ENCODE measurements at regions not wholly inside any gene's neighbourhood (a gene's known extent, or its start where the extent isn't known, plus 50 kb on each side); places are given as distances from the start of the nearest gene placed in this dataset.
A peak's percentile ranks its signal among the peaks of the same experiment; 100 is the strongest.

DNA sequence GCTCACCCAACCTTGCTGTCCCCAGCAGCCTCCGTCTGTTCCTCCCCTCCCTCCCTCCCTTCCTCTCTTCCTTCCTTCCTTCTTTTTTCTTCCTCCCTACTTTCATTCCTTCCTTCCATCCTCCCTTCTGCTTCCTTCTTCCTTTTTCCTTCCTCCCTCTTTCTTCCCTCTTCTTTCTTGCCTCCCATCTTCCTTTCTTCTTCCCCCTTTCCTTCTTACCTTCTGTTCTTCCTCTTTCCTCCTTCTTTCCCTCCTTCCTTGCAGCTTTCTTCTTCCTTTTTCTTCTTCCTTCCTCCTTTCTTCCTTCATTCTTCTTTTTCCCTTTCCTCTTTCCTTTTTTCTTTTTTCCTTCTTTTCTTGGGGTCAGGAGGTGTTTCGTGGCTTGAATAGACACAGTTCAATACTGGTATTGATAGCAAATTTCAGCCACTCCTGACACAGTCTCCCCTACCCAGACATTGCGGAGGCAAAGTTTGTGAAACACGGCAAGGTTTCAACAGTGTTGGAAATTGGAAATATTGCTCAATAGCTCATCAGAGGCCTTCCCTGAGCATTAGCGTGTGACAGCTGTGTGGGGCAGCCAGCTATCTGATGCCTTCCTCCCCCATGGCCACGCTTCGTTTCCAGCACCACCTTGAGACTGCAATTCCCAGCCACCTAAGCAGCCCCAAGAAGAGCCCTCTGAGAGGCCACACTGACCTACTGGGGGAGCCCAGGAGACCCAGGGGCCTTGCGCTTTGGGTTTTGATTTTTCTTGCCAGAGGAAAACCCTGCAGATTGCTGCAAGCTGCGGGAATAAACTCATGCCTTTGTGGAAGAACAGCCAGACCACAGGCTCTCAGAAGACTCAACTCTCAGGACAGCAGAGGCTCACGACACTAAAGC is 82.2 kb downstream of the KLF15 start:
- no peaks in the 10 kb centered on the region for H3K4me1 Mint-ChIP-seq
- H3K27me3 Mint-ChIP-seq, result peaks cover 13% of the 10 kb centered on the region
- no peaks in the 10 kb centered on the region for H3K36me3 Mint-ChIP-seq
- peaks cover 0 to 2% (median 0%) of the 10 kb centered on the region in 3 donors for H3K9me3 Mint-ChIP-seq
- peak overlapping the region in 1 of 4 donors; percentile 10 for H3K4me3 Mint-ChIP-seq
- no peak overlapping the region for H3K27ac Mint-ChIP-seq

DNA sequence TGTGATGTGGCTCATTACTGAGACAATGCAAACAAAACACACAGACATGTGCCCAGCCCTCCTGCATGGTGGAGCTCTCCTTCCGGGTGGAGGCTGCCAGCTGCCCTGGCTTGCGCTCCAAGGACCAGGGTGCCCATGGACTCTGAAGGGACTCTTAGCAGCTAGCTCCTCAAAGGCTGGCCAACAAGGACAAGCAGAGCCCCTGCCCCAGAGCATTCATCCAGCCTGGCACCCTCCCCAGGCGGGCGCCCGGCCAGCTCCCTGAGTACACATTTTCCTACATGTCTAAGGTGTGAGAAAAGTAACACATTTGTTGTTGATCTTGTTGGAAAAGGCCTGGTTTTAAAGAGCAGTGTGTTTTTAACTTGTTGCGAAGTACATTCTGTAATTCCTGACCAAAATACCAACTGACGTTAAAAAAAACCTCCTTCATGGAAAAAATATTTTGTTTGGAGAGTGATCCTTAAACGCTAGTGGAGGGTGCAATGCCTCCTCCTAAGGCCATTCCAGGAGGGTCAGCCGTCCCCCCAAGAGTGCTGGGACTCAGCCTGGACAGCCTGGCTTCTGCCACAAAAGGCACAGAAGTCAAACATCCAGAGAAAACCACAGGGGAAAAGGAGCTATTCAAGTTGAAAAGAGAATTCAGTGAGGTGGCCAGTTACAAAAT is 86.9 kb downstream of the KLF15 start:
- no peak overlapping the region for H3K27ac Mint-ChIP-seq
- H3K36me3 Mint-ChIP-seq, result no peaks in the 10 kb centered on the region
- H3K4me3 Mint-ChIP-seq, result peak overlapping the region in 1 of 4 donors; percentile 41
- H3K27me3 Mint-ChIP-seq, result peaks cover 28% of the 10 kb centered on the region
- H3K4me1 Mint-ChIP-seq, result no peaks in the 10 kb centered on the region
- H3K9me3 Mint-ChIP-seq, result no peaks in the 10 kb centered on the region

DNA sequence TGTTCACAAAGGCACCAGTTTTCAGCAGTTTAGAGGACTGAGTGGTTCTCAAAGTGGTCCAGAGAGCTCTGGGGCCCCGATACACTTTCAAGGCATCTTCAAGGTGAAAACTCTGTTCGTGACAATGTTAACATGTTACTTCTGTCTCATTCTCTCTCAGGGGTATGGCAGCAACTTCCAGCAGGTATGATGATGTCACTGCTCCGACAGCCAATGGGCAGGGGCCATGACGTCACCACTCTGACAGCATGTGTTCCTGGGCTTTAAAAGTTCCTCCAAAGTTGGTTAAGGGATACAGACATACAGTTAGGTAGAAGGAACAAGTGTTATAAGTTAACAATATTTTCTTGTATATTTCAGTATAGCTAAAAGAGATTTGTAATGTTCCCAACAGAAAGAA is 87.9 kb downstream of the KLF15 start:
- Mint-ChIP-seq H3K27me3 (peaks cover 28% of the 10 kb centered on the region), H3K9me3 (no peaks in the 10 kb centered on the region), H3K4me1 (no peaks in the 10 kb centered on the region), H3K27ac (no peak overlapping the region), H3K4me3 (no peak overlapping the region), H3K36me3 (no peaks in the 10 kb centered on the region)

DNA sequence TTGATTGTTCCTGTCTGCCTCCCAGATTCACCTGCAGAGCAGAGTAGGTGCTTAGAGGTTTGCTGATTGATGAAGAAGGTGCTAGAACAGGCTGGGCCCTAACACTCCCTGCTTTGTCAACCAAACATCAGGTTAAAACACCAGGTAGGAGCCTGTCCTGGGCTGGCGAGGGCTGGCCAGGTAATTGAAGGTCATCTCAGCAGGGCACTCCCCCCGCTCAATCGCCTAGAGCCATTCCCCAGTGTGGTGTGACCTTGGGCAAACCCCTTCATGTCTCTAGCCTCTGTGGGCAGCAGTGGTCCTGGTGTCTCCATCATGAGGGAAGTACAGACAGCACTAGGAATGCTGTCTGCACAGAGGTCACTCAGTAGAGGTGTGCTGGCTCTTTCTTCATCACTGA is 88.3 kb downstream of the KLF15 start:
- no peaks in the 10 kb centered on the region for H3K36me3 Mint-ChIP-seq
- no peaks in the 10 kb centered on the region for H3K9me3 Mint-ChIP-seq
- no peak overlapping the region for H3K4me3 Mint-ChIP-seq
- H3K27ac Mint-ChIP-seq, result no peak overlapping the region
- H3K4me1 Mint-ChIP-seq, result no peaks in the 10 kb centered on the region
- peaks cover 26% of the 10 kb centered on the region for H3K27me3 Mint-ChIP-seq

DNA sequence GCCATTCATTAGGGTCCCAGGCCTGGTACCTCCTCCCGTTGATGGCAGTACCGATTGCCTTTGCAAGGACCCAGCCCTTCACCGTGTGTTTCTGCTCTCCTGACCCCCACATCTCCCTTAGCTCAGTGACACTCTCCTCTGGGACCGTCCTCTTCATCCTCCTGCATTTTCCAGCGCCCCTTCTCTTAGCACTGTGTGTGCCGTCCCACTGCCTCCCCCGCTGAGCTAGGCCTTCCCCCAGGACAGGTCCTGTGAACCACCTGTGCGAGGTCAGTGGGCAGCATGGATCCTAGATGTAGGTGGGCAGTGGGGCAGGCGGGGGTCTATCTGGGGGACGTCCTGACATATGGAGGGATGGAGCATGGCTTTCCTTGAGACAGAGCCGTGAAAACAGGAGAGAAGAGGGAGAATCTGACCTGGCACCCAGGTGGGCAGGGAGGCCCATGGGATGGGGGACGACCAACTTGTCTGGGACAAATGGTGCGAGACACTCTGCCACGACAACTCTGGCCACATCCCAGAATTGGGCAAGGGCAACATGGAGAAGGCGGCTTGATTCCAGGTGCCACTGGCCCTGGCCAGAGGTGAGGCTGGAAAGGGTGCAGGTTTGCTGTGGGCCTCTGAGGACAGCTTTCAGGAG is 87.7 kb upstream of the ALDH1L1 start:
- Mint-ChIP-seq H3K4me1 (no peaks in the 10 kb centered on the region), H3K27ac (no peak overlapping the region), H3K27me3 (peaks cover 28% of the 10 kb centered on the region), H3K9me3 (no peaks in the 10 kb centered on the region), H3K4me3 (no peak overlapping the region), H3K36me3 (no peaks in the 10 kb centered on the region)

DNA sequence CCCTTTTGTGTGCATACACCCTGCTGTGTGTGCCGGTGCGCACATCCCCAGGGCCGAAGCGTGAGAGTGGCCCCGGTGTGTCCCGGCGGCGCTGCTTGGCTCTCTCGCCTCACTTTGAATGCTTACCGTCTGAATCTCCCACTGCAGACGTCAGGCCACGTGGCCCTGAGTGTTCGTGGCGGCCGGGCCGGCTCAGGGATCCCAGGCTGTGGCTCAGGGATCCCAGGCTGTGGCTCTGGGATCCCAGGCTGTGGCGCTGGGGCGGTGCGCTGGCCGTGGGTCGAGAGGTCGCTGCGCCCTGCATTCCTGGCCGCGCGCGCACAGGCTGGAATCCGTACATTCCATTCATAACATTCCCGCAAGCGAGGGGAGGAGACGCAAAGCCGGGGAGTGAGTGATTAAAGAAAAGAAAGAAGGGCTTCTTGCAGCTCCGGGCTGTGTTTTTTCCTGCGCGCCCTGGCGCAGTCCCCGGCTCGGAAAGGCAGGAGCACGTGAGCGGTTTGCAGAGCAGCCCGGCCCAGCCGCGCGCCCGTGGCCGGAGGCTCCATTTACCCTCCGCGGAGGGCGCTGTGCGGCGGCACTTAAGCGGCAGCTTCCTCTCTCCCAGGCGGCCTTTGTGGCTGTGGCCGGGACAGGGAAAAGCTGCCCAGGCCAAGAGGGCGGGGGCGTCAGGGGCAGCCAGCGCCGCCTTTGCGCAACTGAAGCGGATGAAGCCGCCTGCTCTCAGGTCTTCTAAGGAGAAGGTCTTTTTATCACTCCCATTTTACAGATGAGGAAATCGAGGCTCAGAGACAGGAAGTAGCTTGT is 87.0 kb upstream of the ALDH1L1 start:
- Mint-ChIP-seq H3K4me1 (no peaks in the 10 kb centered on the region), H3K9me3 (peaks cover 0 to 1% (median 0%) of the 10 kb centered on the region in 3 donors), H3K27me3 (peaks cover 32% of the 10 kb centered on the region), H3K36me3 (no peaks in the 10 kb centered on the region), H3K27ac (no peak overlapping the region), H3K4me3 (no peak overlapping the region)

DNA sequence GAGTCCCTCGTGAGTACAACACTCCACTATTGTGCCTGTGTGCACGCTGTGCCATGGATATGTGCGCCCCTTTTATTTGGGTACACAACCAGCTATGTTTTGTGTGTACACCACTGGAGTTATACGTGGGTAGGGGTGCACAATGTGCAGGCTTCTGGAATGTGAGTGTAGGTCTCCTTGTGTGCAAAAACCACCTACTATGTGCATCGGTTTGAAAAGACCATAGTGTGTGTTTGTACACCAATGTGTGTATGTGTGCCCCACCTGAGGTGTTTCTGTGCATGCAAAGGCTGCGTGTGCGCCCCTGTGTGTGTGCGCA is 86.4 kb upstream of the ALDH1L1 start:
- H3K36me3 Mint-ChIP-seq, result no peaks in the 10 kb centered on the region
- no peaks in the 10 kb centered on the region for H3K4me1 Mint-ChIP-seq
- H3K9me3 Mint-ChIP-seq, result peaks cover 0 to 1% (median 0%) of the 10 kb centered on the region in 3 donors
- H3K4me3 Mint-ChIP-seq, result no peak overlapping the region
- H3K27me3 Mint-ChIP-seq, result peaks cover 35% of the 10 kb centered on the region
- H3K27ac Mint-ChIP-seq, result no peak overlapping the region

DNA sequence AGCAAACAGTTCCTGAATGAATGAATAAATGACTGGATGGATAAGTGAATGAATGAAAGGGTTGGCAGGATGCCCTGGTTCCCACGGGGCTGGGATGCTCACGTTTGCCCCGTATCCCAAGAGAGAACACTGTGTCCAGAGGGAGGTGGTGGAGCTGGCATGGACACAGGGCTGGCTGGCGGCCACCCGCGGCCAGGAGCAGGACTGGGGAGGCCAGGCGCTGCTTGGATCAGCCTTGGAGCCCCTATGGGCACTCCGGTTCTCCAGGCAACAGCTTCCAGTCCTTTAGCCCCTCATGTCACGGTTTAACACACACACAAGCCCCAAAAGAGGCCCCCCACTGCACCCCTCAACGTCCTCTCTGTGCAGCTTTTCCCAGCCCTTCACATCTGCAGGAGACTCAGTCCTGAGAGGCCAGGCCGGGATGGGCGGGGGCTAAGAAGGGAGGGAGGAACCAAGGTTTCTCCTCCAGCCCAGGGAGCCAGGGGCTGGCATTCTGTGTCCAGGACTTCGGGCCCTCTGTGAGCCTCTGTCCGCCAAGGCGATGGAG is 86.0 kb upstream of the ALDH1L1 start:
- Mint-ChIP-seq H3K4me3 (peak overlapping the region in 1 of 4 donors; percentile 40), H3K36me3 (no peaks in the 10 kb centered on the region), H3K27me3 (peaks cover 35% of the 10 kb centered on the region), H3K4me1 (no peaks in the 10 kb centered on the region), H3K27ac (no peak overlapping the region), H3K9me3 (peaks cover 0 to 1% (median 0%) of the 10 kb centered on the region in 3 donors)

DNA sequence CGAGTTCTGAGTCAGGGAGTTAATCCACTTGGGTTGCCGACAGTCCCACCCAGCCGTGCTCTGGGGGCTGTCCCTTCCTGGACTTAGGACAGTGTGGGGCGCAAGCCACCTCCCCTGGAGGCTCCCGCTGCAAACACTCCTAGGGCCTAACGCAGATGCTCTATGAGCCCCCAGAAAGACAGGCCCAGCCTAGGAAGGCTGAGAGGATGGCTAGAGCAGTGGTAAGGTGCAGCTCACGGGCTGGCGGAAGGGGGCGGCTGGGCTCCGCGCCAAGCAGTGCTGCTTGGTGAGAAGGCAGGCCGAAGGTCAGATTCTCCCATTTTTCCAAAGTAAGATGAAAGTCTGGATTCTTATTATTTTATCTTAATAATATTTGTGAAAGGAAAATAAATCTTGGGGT is 84.6 kb upstream of the ALDH1L1 start:
- no peaks in the 10 kb centered on the region for H3K4me1 Mint-ChIP-seq
- H3K4me3 Mint-ChIP-seq, result no peak overlapping the region
- peaks cover 0 to 1% (median 0%) of the 10 kb centered on the region in 3 donors for H3K9me3 Mint-ChIP-seq
- H3K36me3 Mint-ChIP-seq, result no peaks in the 10 kb centered on the region
- H3K27ac Mint-ChIP-seq, result no peak overlapping the region
- H3K27me3 Mint-ChIP-seq, result peaks cover 31% of the 10 kb centered on the region

DNA sequence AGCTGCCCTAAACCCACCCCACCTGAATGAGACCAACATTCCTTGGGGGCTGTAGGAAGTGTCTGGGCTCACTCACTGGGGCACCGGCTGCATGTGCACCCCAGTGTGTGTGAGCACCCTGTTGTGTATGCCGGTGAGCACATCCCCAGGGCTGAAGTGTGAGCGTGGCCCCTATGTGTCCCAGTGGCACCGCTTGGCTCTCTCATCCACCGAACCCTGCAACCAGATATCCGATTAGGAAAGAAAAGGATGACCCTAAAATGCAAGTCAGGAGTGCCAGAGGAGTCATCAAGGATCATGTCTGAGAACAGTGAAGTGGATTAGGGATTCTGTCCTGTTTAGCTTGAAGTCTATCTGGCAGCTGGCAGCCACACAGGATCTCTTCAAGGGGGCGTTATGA is 84.0 kb upstream of the ALDH1L1 start:
- no peak overlapping the region for H3K27ac Mint-ChIP-seq
- H3K36me3 Mint-ChIP-seq, result no peaks in the 10 kb centered on the region
- peaks cover 31% of the 10 kb centered on the region for H3K27me3 Mint-ChIP-seq
- H3K9me3 Mint-ChIP-seq, result peaks cover 0 to 1% (median 0%) of the 10 kb centered on the region in 3 donors
- H3K4me3 Mint-ChIP-seq, result no peak overlapping the region
- H3K4me1 Mint-ChIP-seq, result no peaks in the 10 kb centered on the region

DNA sequence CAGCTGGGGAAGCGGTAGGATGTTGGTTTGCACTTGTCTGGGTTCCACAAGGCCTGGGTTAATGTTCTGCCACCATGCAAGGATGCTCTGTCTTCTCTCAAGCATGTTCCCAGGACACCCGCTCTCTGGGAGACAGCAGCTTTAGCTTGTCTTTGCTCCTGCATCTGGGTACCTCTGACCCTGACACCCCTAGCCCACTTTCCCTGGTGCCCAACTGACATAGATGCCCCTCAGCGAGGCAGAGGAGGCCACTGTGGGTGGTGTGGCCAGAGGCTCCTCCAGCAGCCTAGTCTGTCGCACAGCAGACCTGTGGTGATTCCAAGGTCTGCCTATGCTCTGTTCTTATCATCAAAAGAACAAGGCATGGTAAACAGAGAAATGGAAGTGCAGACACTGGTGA is 83.6 kb upstream of the ALDH1L1 start:
- no peaks in the 10 kb centered on the region for H3K4me1 Mint-ChIP-seq
- no peaks in the 10 kb centered on the region for H3K36me3 Mint-ChIP-seq
- peaks cover 29% of the 10 kb centered on the region for H3K27me3 Mint-ChIP-seq

DNA sequence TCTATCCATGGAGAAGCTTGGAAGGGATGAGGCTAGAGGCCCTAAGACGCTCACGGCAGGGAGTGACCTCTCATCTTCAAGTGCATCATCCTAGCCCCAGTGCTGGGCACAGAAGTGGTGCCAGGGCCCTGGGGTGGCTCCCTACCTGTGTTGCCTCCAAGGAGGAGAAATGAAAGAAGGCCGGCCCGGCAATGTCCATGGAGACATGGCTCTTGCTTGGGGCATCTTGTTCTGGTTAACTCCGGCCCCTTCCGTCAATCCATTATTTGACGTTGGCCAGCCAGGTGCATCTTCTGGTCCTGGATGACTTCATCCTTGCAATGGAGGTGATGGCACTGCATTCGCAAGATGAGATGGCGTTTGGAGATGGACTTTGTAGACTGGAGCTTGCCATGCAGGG is 83.2 kb upstream of the ALDH1L1 start:
- Mint-ChIP-seq H3K36me3 (no peaks in the 10 kb centered on the region), H3K9me3 (peaks cover 0 to 1% (median 0%) of the 10 kb centered on the region in 3 donors), H3K4me3 (no peak overlapping the region), H3K27ac (no peak overlapping the region), H3K27me3 (peaks cover 29% of the 10 kb centered on the region), H3K4me1 (no peaks in the 10 kb centered on the region)

More for the DNA sequence above, 83.6 kb upstream of the ALDH1L1 start:
- Mint-ChIP-seq H3K4me3 (no peak overlapping the region), H3K27ac (no peak overlapping the region), H3K9me3 (peaks cover 0 to 1% (median 0%) of the 10 kb centered on the region in 3 donors)

DNA sequence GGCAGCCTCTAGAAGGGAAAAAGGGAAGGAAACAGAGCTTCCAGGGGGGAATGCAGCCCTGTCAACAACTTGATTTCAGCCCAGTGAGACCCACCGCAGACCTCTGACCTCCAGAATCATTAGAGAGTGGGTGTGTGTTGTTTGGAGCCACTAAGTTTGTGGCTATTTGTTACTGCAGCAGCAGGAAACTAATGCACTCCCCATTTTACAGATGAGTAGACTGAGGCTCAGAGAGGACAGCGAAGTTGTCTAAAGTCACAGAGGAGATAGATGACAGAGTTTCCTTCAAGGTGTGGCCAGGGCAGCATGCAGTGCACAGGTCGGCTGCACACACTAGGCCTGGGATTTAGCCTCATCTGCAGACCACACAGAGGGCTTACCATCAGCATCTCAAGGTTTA is 81.8 kb upstream of the ALDH1L1 start:
- Mint-ChIP-seq H3K4me1 (no peaks in the 10 kb centered on the region), H3K36me3 (no peaks in the 10 kb centered on the region), H3K27me3 (peaks cover 19% of the 10 kb centered on the region), H3K9me3 (peaks cover 0 to 1% (median 0%) of the 10 kb centered on the region in 3 donors), H3K4me3 (no peak overlapping the region), H3K27ac (no peak overlapping the region)

DNA sequence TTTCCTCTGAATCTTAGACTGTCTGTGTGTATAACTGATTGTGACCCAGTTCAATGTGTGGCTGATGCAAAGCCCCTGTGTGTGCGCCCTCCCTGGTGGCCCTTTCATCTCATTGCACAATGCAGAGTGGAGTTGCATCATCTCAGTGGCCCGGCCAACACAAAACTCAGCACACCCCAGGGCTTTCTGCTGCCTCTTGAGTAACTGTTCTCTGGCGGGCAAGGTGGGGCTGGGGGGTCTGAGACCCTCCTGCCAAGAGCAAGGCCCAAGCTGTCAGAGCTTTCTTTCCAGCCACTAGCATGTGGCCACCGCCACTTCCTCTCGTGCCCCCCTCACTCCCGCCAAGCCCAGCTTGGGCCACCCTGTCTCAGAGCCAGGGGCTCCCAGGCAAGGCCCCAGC is 80.7 kb upstream of the ALDH1L1 start:
- Mint-ChIP-seq H3K27ac (no peak overlapping the region), H3K4me1 (no peaks in the 10 kb centered on the region), H3K9me3 (peaks cover 0 to 1% (median 0%) of the 10 kb centered on the region in 3 donors), H3K36me3 (no peaks in the 10 kb centered on the region), H3K27me3 (peaks cover 12% of the 10 kb centered on the region), H3K4me3 (no peak overlapping the region)

Data from IgD-negative memory B cell (primary cell).